22Rv1 (cell line): ENCODE measurements at regions not wholly inside any gene's neighbourhood (a gene's known extent, or its start where the extent isn't known, plus 50 kb on each side); places are given as distances from the start of the nearest gene placed in this dataset.
"Not testable (repeated sequence)": the region's sequence is repeated elsewhere in the genome, so short reads cannot be mapped to it uniquely, and the experiment has no call there.

ENCODE experiments used
- H3K27ac ChIP-seq: fragments of 450-650 bp; 2 replicates; pipeline ENCODE4 v1.5.1; 2017
- ZFX ChIP-seq: fragments of 450-650 bp; IDR thresholded peaks from 2 replicates; pipeline ENCODE4 v1.6.1; 2017; ENCODE audit warnings: antibody characterized with exemption, borderline replicate concordance
- TF ChIP-seq, protein P1 (sequence below): fragments of 450-650 bp; IDR thresholded peaks from 2 replicates; pipeline ENCODE4 v1.5.1; 2017; ENCODE audit warnings: mild to moderate bottlenecking

DNA sequence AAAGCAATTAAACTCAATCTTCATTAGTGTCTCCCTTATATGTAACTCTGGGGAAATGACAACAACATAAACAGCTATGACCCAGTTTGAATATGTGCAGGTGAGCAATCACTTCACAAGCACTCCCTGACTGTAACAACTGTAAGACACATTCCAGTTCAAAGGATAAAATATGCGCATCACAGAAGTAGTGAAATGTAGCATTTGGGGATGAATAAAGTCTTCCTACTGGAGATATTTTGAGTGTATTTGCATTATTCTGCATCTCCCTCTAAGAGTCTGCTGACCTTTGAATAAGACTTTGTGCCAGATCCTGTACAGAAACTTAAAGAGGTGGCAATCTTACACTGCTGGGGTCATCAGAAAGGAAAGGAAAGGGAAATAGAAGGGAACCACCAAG is 179.5 kb upstream of the TBX18 start:
- no peak overlapping the region for H3K27ac ChIP-seq
- TF ChIP-seq, protein P1, sequence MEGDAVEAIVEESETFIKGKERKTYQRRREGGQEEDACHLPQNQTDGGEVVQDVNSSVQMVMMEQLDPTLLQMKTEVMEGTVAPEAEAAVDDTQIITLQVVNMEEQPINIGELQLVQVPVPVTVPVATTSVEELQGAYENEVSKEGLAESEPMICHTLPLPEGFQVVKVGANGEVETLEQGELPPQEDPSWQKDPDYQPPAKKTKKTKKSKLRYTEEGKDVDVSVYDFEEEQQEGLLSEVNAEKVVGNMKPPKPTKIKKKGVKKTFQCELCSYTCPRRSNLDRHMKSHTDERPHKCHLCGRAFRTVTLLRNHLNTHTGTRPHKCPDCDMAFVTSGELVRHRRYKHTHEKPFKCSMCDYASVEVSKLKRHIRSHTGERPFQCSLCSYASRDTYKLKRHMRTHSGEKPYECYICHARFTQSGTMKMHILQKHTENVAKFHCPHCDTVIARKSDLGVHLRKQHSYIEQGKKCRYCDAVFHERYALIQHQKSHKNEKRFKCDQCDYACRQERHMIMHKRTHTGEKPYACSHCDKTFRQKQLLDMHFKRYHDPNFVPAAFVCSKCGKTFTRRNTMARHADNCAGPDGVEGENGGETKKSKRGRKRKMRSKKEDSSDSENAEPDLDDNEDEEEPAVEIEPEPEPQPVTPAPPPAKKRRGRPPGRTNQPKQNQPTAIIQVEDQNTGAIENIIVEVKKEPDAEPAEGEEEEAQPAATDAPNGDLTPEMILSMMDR: no peak
- no peak for TF ChIP-seq ZFX

DNA sequence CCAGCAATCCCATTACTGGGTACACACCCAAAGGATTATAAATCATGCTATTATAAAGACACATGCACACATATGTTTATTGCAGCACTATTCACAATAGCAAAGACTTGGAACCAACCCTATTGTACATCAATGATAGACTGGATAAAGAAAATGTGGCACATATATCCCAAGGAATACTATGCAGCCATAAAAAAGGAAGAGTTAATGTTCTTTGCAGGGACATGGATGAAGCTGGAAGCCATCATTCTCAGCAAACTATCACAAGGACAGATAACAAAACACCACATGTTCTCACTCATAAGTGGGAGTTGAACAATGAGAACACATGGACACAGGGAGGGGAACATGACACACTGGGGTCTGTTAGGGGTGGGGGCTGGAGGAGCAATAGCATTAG is 177.2 kb upstream of the TBX18 start:
- not testable (repeated sequence) for H3K27ac ChIP-seq

DNA sequence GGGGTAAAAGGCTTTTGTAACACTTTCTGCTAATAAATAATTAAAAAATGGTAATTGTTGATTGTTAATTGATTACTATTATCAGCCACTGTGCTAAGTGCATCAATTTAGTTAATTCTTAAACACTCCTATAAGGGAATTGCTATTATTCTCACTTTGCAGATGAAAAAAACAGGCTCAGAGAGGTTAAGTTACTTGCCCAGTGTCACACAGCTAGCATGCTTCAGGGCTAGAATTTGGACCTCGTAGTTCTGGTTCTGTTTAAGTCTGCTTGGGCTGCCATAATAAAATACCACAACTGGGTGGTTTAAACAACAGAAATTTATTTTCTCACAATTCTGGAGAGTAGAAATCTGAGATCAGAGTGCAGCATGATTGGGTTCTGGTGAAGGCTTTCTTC is 164.8 kb upstream of the TBX18 start:
- no peak overlapping the region for H3K27ac ChIP-seq
- TF ChIP-seq ZFX: no peak
- TF ChIP-seq, protein P1: no peak

DNA sequence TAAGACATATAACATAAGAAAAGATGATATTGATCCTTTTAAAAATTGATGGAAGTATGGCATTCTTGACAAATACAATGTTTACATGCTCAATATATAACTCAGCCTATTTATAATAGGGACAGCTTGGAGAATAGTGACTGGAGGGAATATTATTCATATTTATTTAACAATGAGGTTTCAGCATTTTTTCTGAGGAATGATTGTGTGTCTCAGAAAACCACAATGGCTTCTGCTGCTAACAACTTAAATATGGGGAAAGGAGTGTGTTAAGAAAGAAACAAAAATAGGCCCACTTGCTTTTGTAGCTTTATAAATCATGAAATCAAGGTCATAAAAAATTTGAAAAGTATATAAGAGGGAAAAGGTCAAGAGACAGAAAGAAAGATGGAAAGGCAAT is 163.2 kb upstream of the TBX18 start:
- no peak overlapping the region for H3K27ac ChIP-seq
- TF ChIP-seq, protein P1: no peak
- TF ChIP-seq ZFX: no peak

DNA sequence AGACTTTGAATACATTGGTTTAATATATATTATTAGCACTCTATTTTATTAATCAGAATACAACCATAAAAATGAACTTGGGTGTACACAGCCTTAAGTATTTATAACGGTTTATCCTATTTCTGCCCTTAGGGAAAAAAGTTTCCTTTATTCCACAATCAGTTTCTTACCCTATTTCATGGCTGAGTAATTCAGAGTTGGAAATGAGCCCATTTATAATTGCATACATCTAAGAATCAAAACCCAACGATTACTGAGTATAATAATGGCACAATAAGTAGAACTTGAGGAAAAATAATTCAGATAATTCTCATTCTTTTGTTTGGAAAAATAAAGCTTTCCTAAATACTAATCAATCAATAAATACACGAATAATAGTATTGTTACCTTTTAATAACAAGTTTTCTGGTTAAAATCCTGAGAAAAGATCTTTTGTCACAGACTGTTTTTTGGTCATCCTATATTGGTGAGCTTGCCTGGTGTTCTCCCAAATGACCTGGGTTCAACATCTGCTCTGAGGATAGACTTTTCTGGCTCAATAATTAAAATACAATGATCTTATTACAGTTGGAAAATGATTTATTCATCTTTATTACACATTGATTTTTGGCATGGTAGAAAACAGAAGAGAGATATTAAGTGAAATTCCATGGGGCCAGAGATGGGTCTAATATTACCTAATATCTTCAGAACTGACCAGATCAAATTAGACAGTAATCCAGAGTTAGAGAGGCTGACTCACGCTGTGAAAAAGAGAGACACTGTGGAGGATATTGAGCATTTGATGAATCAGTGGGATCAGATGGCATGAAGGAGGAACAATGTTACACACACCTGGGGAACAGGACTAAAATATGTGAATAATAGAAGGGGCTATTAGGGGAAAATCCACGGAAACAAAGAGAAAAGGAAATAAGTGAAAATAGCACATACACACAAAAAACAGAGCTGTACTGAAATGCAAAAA is 162.1 kb upstream of the TBX18 start:
- H3K27ac ChIP-seq: no peak overlapping the region
- TF ChIP-seq, protein P1: no peak
- no peak for TF ChIP-seq ZFX

DNA sequence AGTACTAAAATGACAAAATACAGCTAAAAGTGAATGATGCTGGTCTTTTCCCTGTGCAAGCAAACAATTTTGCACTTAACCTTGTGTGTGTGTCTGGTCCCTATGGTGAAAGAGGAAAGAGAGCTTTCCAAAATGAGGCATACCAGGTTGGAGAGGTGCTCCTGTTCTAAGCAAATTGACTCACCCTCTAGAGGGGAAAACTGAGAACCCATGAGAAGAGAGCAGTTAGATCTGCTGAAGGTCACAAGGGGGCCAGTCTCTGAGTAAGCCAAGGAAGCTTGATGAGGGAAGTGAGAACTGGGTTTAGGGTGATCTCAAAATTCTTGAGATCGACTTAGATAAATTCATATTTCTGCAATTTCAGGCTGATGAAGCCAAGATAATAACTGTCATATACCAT is 157.5 kb upstream of the TBX18 start:
- TF ChIP-seq, protein P1: no peak
- TF ChIP-seq ZFX: no peak

DNA sequence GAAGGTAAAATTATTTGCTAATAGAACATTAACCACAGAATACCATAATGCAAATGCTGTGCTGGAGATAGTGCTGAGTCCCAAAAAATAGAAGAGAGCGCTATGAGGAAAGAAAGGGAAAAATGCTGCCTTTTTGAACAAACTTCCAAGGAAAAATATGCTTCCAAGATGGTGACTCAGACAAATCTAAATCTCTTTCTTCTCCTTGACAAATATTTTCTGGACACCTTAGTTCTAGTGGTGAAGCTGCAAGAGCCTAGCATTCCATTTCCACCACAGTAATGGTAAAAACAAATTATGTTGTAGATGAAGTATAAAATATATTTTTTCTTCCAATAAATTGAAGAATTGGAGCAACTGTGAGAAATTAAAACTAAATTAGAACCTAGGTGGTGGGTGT is 155.6 kb upstream of the TBX18 start:
- TF ChIP-seq, protein P1: no peak
- no peak for TF ChIP-seq ZFX
- no peak overlapping the region for H3K27ac ChIP-seq

More for the DNA sequence above, 157.5 kb upstream of the TBX18 start:
- H3K27ac ChIP-seq: no peak overlapping the region

DNA sequence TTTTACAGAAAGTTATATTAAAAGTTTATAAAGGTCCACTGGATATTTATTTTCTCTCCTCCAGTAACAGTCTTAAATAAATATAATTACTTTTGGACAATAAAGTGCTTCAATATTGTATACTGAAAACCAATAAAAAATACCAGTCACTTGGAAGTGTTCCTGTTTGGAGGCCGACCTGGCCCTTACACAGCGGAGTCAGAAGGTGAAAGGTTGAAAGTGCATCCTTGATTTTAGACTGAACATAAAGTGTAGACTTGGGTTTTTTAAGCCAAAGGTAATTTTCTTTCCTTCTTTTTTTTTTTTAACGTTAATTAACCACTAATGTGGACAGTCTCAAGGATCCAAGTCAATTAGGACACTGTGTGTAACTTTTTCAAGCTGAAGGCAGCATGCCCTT is 152.3 kb upstream of the TBX18 start:
- no peak for TF ChIP-seq ZFX
- TF ChIP-seq, protein P1: no peak
- H3K27ac ChIP-seq: no peak overlapping the region
